ENCODE measurements at regions not wholly inside any gene's neighbourhood (a gene's known extent, or its start where the extent isn't known, plus 50 kb on each side); places are given as distances from the start of the nearest gene placed in this dataset.

- no peak for TF ChIP-seq CTCF (conservative IDR thresholded peaks at IDR 0.05; ENCODE audit: low read depth, low read length)
- no peak overlapping the region for H3K4me3 ChIP-seq (ENCODE audit: low read depth, low read length)
- DNase-seq (ENCODE audit: low read depth), result peak; percentile 24
Observed at GRCh38 chr14:100466111-100466856, 120.9 kb downstream of the BEGAIN start.

- no peak for DNase-seq (ENCODE audit: low read depth)
Observed at GRCh38 chr14:100467046-100467750, 120.0 kb downstream of the BEGAIN start.

GRCh38 chr14:100467939-100468338 is 119.3 kb downstream of the BEGAIN start:
- no peak for TF ChIP-seq CTCF (conservative IDR thresholded peaks at IDR 0.05; ENCODE audit: low read depth, low read length)
- DNase-seq (ENCODE audit: low read depth), result no peak
- no peak overlapping the region for H3K4me3 ChIP-seq (ENCODE audit: low read depth, low read length)

More at GRCh38 chr14:100467046-100467750, 120.0 kb downstream of the BEGAIN start:
- TF ChIP-seq CTCF (conservative IDR thresholded peaks at IDR 0.05; ENCODE audit: low read depth, low read length), result no peak
- no peak overlapping the region for H3K4me3 ChIP-seq (ENCODE audit: low read depth, low read length)

- H3K4me3 ChIP-seq (ENCODE audit: low read depth, low read length), result no peak overlapping the region
- TF ChIP-seq CTCF (conservative IDR thresholded peaks at IDR 0.05; ENCODE audit: low read depth, low read length), result no peak
- DNase-seq (ENCODE audit: low read depth), result no peak
Observed at GRCh38 chr14:100468557-100468956, 118.7 kb downstream of the BEGAIN start.

DNA sequence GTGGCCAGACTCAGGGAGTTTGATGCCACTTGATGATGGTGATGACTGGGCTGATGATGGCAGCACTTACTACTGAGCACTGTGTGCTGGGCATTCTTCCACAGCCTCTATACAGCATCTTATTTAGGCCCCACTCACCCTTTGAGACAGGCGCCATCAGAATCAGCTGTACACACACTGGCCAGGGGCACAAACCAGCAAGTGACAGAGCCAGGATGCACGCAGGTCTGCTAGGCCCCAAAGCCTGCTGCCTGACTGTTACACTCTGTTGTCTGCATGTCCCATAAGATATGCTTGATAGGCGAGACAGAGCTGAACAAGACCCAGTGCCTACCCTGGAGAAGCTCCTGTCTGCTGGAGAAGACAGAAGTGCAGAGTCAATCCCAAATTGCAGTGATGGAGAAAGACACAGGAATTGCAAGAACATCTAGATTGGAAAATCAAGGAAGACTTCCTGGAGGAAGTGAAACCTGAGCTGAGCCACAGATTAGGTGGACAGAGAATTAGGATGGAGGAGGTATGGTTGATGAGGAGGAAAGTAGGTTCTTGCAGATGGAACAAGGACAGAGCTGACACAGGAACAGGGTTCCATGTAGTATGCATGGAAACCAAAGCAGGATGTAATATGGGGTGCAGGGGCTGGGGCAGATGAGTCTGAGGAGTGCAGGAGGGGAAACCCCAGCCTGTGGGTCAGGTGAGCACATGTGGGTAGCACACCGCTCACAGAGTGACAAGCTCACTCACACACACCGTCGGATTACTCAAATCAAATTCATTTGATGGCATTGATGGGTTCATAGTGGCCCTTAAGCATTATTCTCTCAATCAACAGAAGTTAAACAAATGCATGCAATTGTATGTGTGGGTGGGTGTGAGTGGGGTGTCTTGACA is 117.3 kb downstream of the BEGAIN start:
- H3K4me3 ChIP-seq (ENCODE audit: low read depth, low read length), result no peak overlapping the region
- no peak for DNase-seq (ENCODE audit: low read depth)
- no peak for TF ChIP-seq CTCF (conservative IDR thresholded peaks at IDR 0.05; ENCODE audit: low read depth, low read length)

- no peak for TF ChIP-seq CTCF (conservative IDR thresholded peaks at IDR 0.05; ENCODE audit: low read depth, low read length)
- no peak for DNase-seq (ENCODE audit: low read depth)
- no peak overlapping the region for H3K4me3 ChIP-seq (ENCODE audit: low read depth, low read length)
Observed at GRCh38 chr14:100470523-100470897, 116.7 kb downstream of the BEGAIN start.

Data from choroid plexus epithelial cell (primary cell).